Endodermal cell (in vitro differentiated cells): ENCODE measurements at regions not wholly inside any gene's neighbourhood (a gene's known extent, or its start where the extent isn't known, plus 50 kb on each side); places are given as distances from the start of the nearest gene placed in this dataset.

ENCODE experiments used
- DNase-seq: peaks from one replicate; pipeline ENCODE4 v3.0.0-alpha.2; 2017
- H3K27ac ChIP-seq: 2 replicates; pipeline ENCODE4 v1.5.1; 2013; ENCODE audit warnings: mild to moderate bottlenecking, low read depth, low read length, moderate library complexity
- H3K27me3 ChIP-seq: 2 replicates; pipeline ENCODE4 v1.6.1; 2013; ENCODE audit warnings: mild to moderate bottlenecking, low read length, moderate library complexity; ENCODE audit not compliant: insufficient read depth, control insufficient read depth, poor library complexity, severe bottlenecking
- H3K36me3 ChIP-seq: 2 replicates; pipeline ENCODE4 v1.7.0; 2013; ENCODE audit warnings: mild to moderate bottlenecking, low read length, moderate library complexity; ENCODE audit not compliant: control insufficient read depth, insufficient read depth
- H3K4me1 ChIP-seq: one replicate; pipeline ENCODE4 v1.7.0; 2013; ENCODE audit warnings: low read length; ENCODE audit not compliant: control insufficient read depth, insufficient read depth
- H3K4me3 ChIP-seq: 2 replicates; pipeline ENCODE4 v1.5.1; 2013; ENCODE audit warnings: mild to moderate bottlenecking, low read length, moderate library complexity
- H3K9ac ChIP-seq: 2 replicates; pipeline ENCODE4 v1.6.1; 2013; ENCODE audit warnings: mild to moderate bottlenecking, low read length, moderate library complexity; ENCODE audit not compliant: poor library complexity, severe bottlenecking; ENCODE audit errors: extremely low read depth
- H3K9me3 ChIP-seq: 2 replicates; pipeline ENCODE4 v1.6.1; 2013; ENCODE audit warnings: mild to moderate bottlenecking, low read length, moderate library complexity; ENCODE audit not compliant: control insufficient read depth
- H3K27ac Mint-ChIP-seq: 2 replicates; pipeline ENCODE4 v1.8.0; 2020; ENCODE audit warnings: mixed read lengths
- H3K27me3 Mint-ChIP-seq: 2 replicates; pipeline ENCODE4 v1.8.0; 2021; ENCODE audit warnings: mild to moderate bottlenecking, mixed read lengths; ENCODE audit not compliant: insufficient read depth
- H3K36me3 Mint-ChIP-seq: 2 replicates; pipeline ENCODE4 v1.8.0; 2020; ENCODE audit warnings: low read depth, mixed read lengths
- H3K4me1 Mint-ChIP-seq: 2 replicates; pipeline ENCODE4 v1.8.0; 2020; ENCODE audit warnings: mixed read lengths
- H3K4me3 Mint-ChIP-seq: 2 replicates; pipeline ENCODE4 v1.8.0; 2020; ENCODE audit warnings: mild to moderate bottlenecking, moderate library complexity, mixed read lengths
- H3K9me3 Mint-ChIP-seq: 2 replicates; pipeline ENCODE4 v1.8.0; 2020; ENCODE audit warnings: mild to moderate bottlenecking, mixed read lengths
- WGBS, 2 experiments: methylation state at CpG; one replicate each; pipeline versions ENCODE4 v1.1.5 to v1.1.7; 2013; ENCODE audit warnings: missing lambda C conversion rate in 2 of 2, mixed read lengths in 1 of 2; ENCODE audit not compliant: insufficient coverage in 1 of 2, insufficient read length in 1 of 2; 5-methylcytosine and 5-hydroxymethylcytosine counted together
- TF ChIP-seq, protein P1 (sequence below): fragments of 200-600 bp; sonication (generic); conservative IDR thresholded peaks from 2 replicates; pipeline ENCODE4 v1.5.0; 2021; ENCODE audit warnings: antibody characterized with exemption, mild to moderate bottlenecking

DNA sequence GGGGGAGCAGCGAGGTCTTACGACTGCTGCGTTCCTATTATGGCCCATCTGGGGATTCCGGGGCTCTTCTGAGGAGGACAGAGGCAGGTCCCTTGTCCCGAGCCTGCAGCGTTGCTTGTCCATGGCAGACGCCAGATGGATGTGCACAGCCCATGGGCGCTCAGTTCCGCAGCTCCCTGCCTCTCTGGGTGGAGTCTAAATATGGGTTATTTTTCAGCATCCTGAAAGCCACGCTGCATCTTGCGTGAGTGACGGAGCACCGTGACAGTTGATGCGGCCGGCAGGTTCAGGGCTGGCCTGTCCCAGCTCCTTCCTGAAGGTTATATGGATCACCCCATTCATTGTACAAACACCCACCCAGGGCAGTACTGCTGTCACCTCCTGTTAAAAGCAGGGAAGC is 1169.4 kb downstream of the BRD1 start:
- Histone ChIP-seq H3K27me3 (no peaks in the 10 kb centered on the region), H3K36me3 (no peaks in the 10 kb centered on the region), H3K9me3 (peaks cover 5% of the 10 kb centered on the region), H3K9ac (no peak overlapping the region), H3K4me3 (no peak overlapping the region), H3K27ac (no peak overlapping the region), H3K4me1 (no peaks in the 10 kb centered on the region)
- 94 to 98% methylated on average over 6 to 15 of the region's 15 CpGs for WGBS, 2 experiments
- TF ChIP-seq, protein P1, sequence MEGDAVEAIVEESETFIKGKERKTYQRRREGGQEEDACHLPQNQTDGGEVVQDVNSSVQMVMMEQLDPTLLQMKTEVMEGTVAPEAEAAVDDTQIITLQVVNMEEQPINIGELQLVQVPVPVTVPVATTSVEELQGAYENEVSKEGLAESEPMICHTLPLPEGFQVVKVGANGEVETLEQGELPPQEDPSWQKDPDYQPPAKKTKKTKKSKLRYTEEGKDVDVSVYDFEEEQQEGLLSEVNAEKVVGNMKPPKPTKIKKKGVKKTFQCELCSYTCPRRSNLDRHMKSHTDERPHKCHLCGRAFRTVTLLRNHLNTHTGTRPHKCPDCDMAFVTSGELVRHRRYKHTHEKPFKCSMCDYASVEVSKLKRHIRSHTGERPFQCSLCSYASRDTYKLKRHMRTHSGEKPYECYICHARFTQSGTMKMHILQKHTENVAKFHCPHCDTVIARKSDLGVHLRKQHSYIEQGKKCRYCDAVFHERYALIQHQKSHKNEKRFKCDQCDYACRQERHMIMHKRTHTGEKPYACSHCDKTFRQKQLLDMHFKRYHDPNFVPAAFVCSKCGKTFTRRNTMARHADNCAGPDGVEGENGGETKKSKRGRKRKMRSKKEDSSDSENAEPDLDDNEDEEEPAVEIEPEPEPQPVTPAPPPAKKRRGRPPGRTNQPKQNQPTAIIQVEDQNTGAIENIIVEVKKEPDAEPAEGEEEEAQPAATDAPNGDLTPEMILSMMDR: no peak
- peaks cover 6% of the 10 kb centered on the region for H3K36me3 Mint-ChIP-seq
- H3K27me3 Mint-ChIP-seq: no peaks in the 10 kb centered on the region
- peaks cover 3% of the 10 kb centered on the region for H3K9me3 Mint-ChIP-seq
- no peak for DNase-seq
- no peak overlapping the region for H3K27ac Mint-ChIP-seq
- no peaks in the 10 kb centered on the region for H3K4me1 Mint-ChIP-seq
- H3K4me3 Mint-ChIP-seq: no peak overlapping the region

DNA sequence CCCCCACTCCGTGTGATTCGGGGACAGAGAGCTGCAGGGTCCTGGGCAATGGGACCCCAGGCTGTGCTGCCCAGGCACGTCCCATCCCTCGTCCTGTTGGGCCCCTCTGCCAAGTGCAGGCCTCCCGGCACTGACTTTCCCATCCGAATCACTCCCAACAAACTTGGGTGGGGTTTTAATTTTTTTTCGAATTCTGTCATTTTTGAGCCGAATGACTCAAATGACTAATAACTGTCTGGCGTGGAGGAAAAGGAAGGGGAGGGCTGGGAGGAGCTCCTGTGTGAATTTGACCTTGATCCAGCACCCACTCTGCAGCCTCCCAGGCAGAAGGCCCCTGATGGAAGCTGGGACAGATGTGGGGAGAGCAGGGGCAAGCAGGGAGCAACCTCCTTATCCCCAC is 1173.2 kb downstream of the BRD1 start:
- peaks cover 9% of the 10 kb centered on the region for H3K36me3 Mint-ChIP-seq
- 71 to 90% methylated on average over 6 to 9 of the region's 9 CpGs for WGBS, 2 experiments
- DNase-seq: no peak
- Histone ChIP-seq H3K4me3 (no peak overlapping the region), H3K4me1 (no peaks in the 10 kb centered on the region), H3K27me3 (no peaks in the 10 kb centered on the region), H3K27ac (no peak overlapping the region), H3K36me3 (no peaks in the 10 kb centered on the region), H3K9ac (no peak overlapping the region), H3K9me3 (no peaks in the 10 kb centered on the region)
- H3K27me3 Mint-ChIP-seq: no peaks in the 10 kb centered on the region
- no peak overlapping the region for H3K27ac Mint-ChIP-seq
- H3K4me1 Mint-ChIP-seq: no peaks in the 10 kb centered on the region
- TF ChIP-seq, protein P1: no peak
- peaks cover 3% of the 10 kb centered on the region for H3K9me3 Mint-ChIP-seq
- no peak overlapping the region for H3K4me3 Mint-ChIP-seq

DNA sequence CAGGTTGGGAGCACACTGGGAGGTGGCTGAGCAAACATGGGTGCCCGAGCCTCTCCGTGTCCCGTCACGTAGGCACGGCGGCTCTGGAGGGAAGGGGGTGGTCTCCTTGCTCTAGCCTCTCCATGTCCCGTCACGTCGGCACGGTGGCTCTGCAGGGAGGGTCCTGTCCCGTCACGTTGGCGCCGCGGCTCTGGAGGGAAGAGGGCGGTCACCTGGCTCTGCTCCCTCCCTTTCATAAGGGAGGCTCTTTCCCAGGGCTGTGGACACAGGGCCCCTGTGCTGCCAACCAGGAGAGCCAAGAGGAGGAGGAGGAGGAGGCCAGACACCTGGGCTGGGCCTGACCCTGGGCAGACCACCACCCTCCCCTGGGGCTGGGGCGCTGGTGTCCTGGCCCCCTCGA is 1173.7 kb downstream of the BRD1 start:
- H3K4me1 ChIP-seq: no peaks in the 10 kb centered on the region
- H3K36me3 Mint-ChIP-seq: peaks cover 9% of the 10 kb centered on the region
- H3K9ac ChIP-seq: no peak overlapping the region
- H3K27ac ChIP-seq: no peak overlapping the region
- no peaks in the 10 kb centered on the region for H3K27me3 Mint-ChIP-seq
- H3K36me3 ChIP-seq: no peaks in the 10 kb centered on the region
- H3K27ac Mint-ChIP-seq: no peak overlapping the region
- no peaks in the 10 kb centered on the region for H3K9me3 ChIP-seq
- H3K9me3 Mint-ChIP-seq: peaks cover 3% of the 10 kb centered on the region
- H3K4me3 ChIP-seq: no peak overlapping the region
- 88% methylated on average over 8 to 18 of the region's 18 CpGs for WGBS, 2 experiments
- DNase-seq: no peak
- H3K27me3 ChIP-seq: no peaks in the 10 kb centered on the region
- H3K4me3 Mint-ChIP-seq: no peak overlapping the region
- TF ChIP-seq, protein P1: no peak
- H3K4me1 Mint-ChIP-seq: no peaks in the 10 kb centered on the region
